IMR-90 (cell line): ENCODE measurements at regions not wholly inside any gene's neighbourhood (a gene's known extent, or its start where the extent isn't known, plus 50 kb on each side); places are given as distances from the start of the nearest gene placed in this dataset.

ENCODE experiments used
- ATAC-seq: fragments of 200-7000 bp; cut with Tn5 transposase; 2 replicates; pipeline ENCODE4 v1.9.1; 2020; ENCODE audit warnings: low read depth, mild to moderate bottlenecking, moderate library complexity
- BruUV-seq: library from RNA; stranded (reverse); fragments of 400-500 nt; replicated peaks from 2 replicates; lab custom pipeline; 2021; lab: Mats Ljungman, UMichigan
- CTCF ChIA-PET: fragments of 300-600 bp; formaldehyde crosslinking; extraction: SDS; loops from one replicate; lab custom pipeline; 2021; ENCODE audit warnings: antibody characterized with exemption; lab: Yijun Ruan, JAX
- POLR2A ChIA-PET: fragments of 300-600 bp; sonication (Branson Sonifier 250); formaldehyde crosslinking; loops from one replicate; lab custom pipeline; 2022; ENCODE audit warnings: antibody characterized with exemption; ENCODE audit not compliant: unreplicated experiment; lab: Charles Lee
- DNase-seq: peaks from one replicate; pipeline ENCODE4 v3.0.0; 2013
- H2AFZ ChIP-seq: replicated peaks from 2 replicates; pipeline ENCODE3; 2013; ENCODE audit warnings: low read length, mild to moderate bottlenecking; ENCODE audit not compliant: poor library complexity
- H2AK5ac ChIP-seq: 2 replicates; pipeline ENCODE4 v1.6.1; 2013; ENCODE audit warnings: low read depth, low read length, inconsistent platforms
- H2AK9ac ChIP-seq: replicated peaks from 2 replicates; pipeline ENCODE3; 2013; ENCODE audit warnings: mild to moderate bottlenecking, low read depth, low read length, moderate library complexity; ENCODE audit not compliant: poor library complexity
- H2BK120ac ChIP-seq: 2 replicates; pipeline ENCODE4 v1.6.1; 2013; ENCODE audit warnings: low read depth, low read length, inconsistent platforms
- H2BK15ac ChIP-seq: 3 replicates; pipeline ENCODE4 v1.6.1; 2013; ENCODE audit warnings: low read depth, low read length, inconsistent platforms
- H2BK20ac ChIP-seq: 2 replicates; pipeline ENCODE4 v1.6.1; 2013; ENCODE audit warnings: low read depth, mild to moderate bottlenecking, inconsistent platforms, low read length, moderate library complexity
- H2BK5ac ChIP-seq: 2 replicates; pipeline ENCODE4 v1.6.1; 2013; ENCODE audit warnings: mild to moderate bottlenecking, low read depth, low read length, inconsistent platforms; ENCODE audit not compliant: poor library complexity, severe bottlenecking
- H3K14ac ChIP-seq: replicated peaks from 2 replicates; pipeline ENCODE4 v1.6.1; 2013; ENCODE audit warnings: low read depth, low read length, inconsistent platforms
- H3K18ac ChIP-seq: 2 replicates; pipeline ENCODE4 v1.6.1; 2013; ENCODE audit warnings: low read depth, low read length, control low read depth
- H3K23ac ChIP-seq: 2 replicates; pipeline ENCODE4 v1.6.1; 2013; ENCODE audit warnings: low read depth, low read length, inconsistent platforms
- H3K27ac ChIP-seq: 2 replicates; pipeline ENCODE4 v1.5.1; 2013; ENCODE audit warnings: mild to moderate bottlenecking, control low read depth, low read length; ENCODE audit not compliant: insufficient read depth
- H3K27me3 ChIP-seq: 2 replicates; pipeline ENCODE4 v1.6.1; 2013; ENCODE audit warnings: low read length; ENCODE audit not compliant: control insufficient read depth, insufficient read depth
- H3K36me3 ChIP-seq: 2 replicates; pipeline ENCODE4 v1.6.1; 2013; ENCODE audit warnings: low read length, mixed read lengths; ENCODE audit not compliant: control insufficient read depth, insufficient read depth
- H3K4ac ChIP-seq: 2 replicates; pipeline ENCODE4 v1.6.1; 2013; ENCODE audit warnings: low read depth, low read length, inconsistent platforms
- H3K4me1 ChIP-seq: 2 replicates; pipeline ENCODE4 v1.6.1; 2013; ENCODE audit warnings: low read length, mixed read lengths; ENCODE audit not compliant: control insufficient read depth, insufficient read depth
- H3K4me2 ChIP-seq: 2 replicates; pipeline ENCODE4 v1.6.1; 2013; ENCODE audit warnings: low read depth, mild to moderate bottlenecking, control low read depth, low read length, moderate library complexity
- H3K4me3 ChIP-seq: 2 replicates; pipeline ENCODE4 v1.5.1; 2013; ENCODE audit warnings: low read depth, mild to moderate bottlenecking, control low read depth, low read length, moderate library complexity; ENCODE audit not compliant: insufficient read depth
- H3K56ac ChIP-seq: 2 replicates; pipeline ENCODE4 v1.6.1; 2013; ENCODE audit warnings: low read length, inconsistent platforms; ENCODE audit not compliant: insufficient read depth; ENCODE audit errors: extremely low read depth
- H3K79me1 ChIP-seq, 2 experiments: 2 replicates each; pipeline ENCODE4 v1.6.1; 2013; ENCODE audit warnings: low read length in 2 of 2, inconsistent platforms in 1 of 2, low read depth in 1 of 2
- H3K9ac ChIP-seq: 2 replicates; pipeline ENCODE4 v1.6.1; 2013; ENCODE audit warnings: low read depth, low read length, control low read depth
- H3K9me1 ChIP-seq: 2 replicates; pipeline ENCODE4 v1.6.1; 2013; ENCODE audit warnings: low read length, inconsistent platforms; ENCODE audit not compliant: insufficient read depth
- H3K9me3 ChIP-seq: 2 replicates; pipeline ENCODE4 v1.6.1; 2013; ENCODE audit warnings: low read length; ENCODE audit not compliant: control insufficient read depth, insufficient read depth
- H4K20me1 ChIP-seq: 2 replicates; pipeline ENCODE4 v1.6.1; 2013; ENCODE audit warnings: low read length, inconsistent platforms; ENCODE audit not compliant: insufficient read depth
- H4K5ac ChIP-seq: 2 replicates; pipeline ENCODE4 v1.6.1; 2013; ENCODE audit warnings: mild to moderate bottlenecking, low read depth, low read length, control low read depth
- H4K8ac ChIP-seq, 2 experiments: 2 replicates each; pipeline ENCODE4 v1.6.1; 2013; ENCODE audit warnings: low read depth in 2 of 2, low read length in 2 of 2, control low read depth in 1 of 2, inconsistent platforms in 1 of 2
- H4K91ac ChIP-seq: 2 replicates; pipeline ENCODE4 v1.6.1; 2013; ENCODE audit warnings: low read depth, low read length, inconsistent platforms; ENCODE audit not compliant: insufficient read depth
- BHLHE40 ChIP-seq: fragments of 150-350 bp; IDR thresholded peaks from 2 replicates; pipeline ENCODE4 v1.6.1; 2016; ENCODE audit warnings: mild to moderate bottlenecking, low read depth, low read length
- CEBPB ChIP-seq: IDR thresholded peaks from 2 replicates; pipeline ENCODE4 v1.6.1; 2012; ENCODE audit warnings: low read depth, low read length, improper control_type of control experiment
- MAFK ChIP-seq: IDR thresholded peaks from 2 replicates; pipeline ENCODE4 v1.6.1; 2012; ENCODE audit warnings: low read depth, low read length, improper control_type of control experiment
- RFX5 ChIP-seq: IDR thresholded peaks from 2 replicates; pipeline ENCODE4 v1.8.0; 2012; ENCODE audit warnings: low read depth, mild to moderate bottlenecking, low read length, moderate library complexity
- SMC3 ChIP-seq: fragments of 150-350 bp; IDR thresholded peaks from 2 replicates; pipeline ENCODE4 v1.6.1; 2016; ENCODE audit warnings: low read depth, mild to moderate bottlenecking, antibody characterized with exemption, low read length, moderate library complexity
- dilution Hi-C: fragments of 300-500 bp; cut with HindIII; formaldehyde crosslinking; loops from one replicate; pipeline ENCODE4 v1.14.3; 2018; ENCODE audit warnings: low sequenced_read_pairs; ENCODE audit not compliant: unreplicated experiment
- in situ Hi-C: fragments of 300-500 bp; cut with MboI; formaldehyde crosslinking; loops from 3 replicates; pipeline ENCODE4 v1.14.3; 2019; ENCODE audit warnings: low sequenced_read_pairs, inconsistent platforms, mixed read lengths
- intact Hi-C: fragments of 100-400 bp; cut with micrococcal nuclease; formaldehyde crosslinking; loops from 2 replicates; pipeline ENCODE4 v1.10.0; 2022
- TF ChIP-seq, protein P1 (sequence below): conservative IDR thresholded peaks from 2 replicates; pipeline ENCODE4 v1.5.1; 2012; ENCODE audit warnings: mild to moderate bottlenecking, low read depth, low read length, improper control_type of control experiment
- TF ChIP-seq, protein P2 (sequence below): fragments of 150-350 bp; IDR thresholded peaks from 2 replicates; pipeline ENCODE4 v1.6.1; 2016; ENCODE audit warnings: low read depth, mild to moderate bottlenecking, low read length, moderate library complexity, borderline replicate concordance
- TF ChIP-seq, protein P3 (sequence below): fragments of 150-350 bp; IDR thresholded peaks from 2 replicates; pipeline ENCODE4 v1.6.1; 2017; ENCODE audit warnings: mild to moderate bottlenecking, antibody characterized with exemption, low read length, low read depth

DNA sequence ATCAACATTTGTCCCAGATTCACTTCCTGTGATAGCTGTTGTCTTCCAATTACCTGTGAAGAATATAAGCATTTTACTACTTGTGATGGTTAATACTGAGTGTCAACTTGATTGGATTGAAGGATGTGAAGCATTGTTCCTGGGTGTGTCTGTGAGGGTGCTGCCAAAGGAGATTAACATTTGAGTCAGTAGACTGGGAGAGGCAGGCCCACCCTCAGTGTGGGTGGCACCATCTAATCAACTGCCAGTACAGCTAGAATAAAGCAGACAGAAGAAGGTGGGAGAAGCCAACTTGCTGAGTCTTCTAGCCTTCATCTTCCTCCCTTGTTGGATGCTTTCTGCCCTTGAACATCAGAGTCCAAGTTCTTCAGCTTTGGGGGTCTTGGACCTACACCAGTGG, 660.4 kb upstream of the GOT2 start:
- no peak overlapping the region for H4K5ac ChIP-seq
- H2BK20ac ChIP-seq = no peak overlapping the region
- in situ Hi-C loops (no loop called here), dilution Hi-C loops (no loop called here), intact Hi-C loops (no loop called here)
- no peak overlapping the region for H4K8ac ChIP-seq
- H3K36me3 ChIP-seq = no peaks in the 10 kb centered on the region
- H3K23ac ChIP-seq = no peak overlapping the region
- POLR2A ChIA-PET = no interaction called here
- H3K9me1 ChIP-seq = no peaks in the 10 kb centered on the region
- H3K4me3 ChIP-seq = no peak overlapping the region
- H3K56ac ChIP-seq = no peak overlapping the region
- CTCF ChIA-PET = no interaction called here
- no peak overlapping the region for H2AFZ ChIP-seq
- H3K14ac ChIP-seq = no peak overlapping the region
- no peaks in the 10 kb centered on the region for H3K4me1 ChIP-seq
- H2BK15ac ChIP-seq = no peak overlapping the region
- H4K20me1 ChIP-seq = no peaks in the 10 kb centered on the region
- no peak overlapping the region for H4K91ac ChIP-seq
- no peak overlapping the region for H2BK120ac ChIP-seq
- ATAC-seq (no peak), DNase-seq (no peak)
- no peak overlapping the region for H3K18ac ChIP-seq
- no TSS peak for BruUV-seq
- H2BK5ac ChIP-seq = no peak overlapping the region
- H3K9ac ChIP-seq = no peak overlapping the region
- H3K27ac ChIP-seq = no peak overlapping the region
- H2AK5ac ChIP-seq = no peak overlapping the region
- H3K4me2 ChIP-seq = no peak overlapping the region
- H2AK9ac ChIP-seq = no peak overlapping the region
- no peaks in the 10 kb centered on the region for H3K79me1 ChIP-seq
- TF ChIP-seq BHLHE40 = no peak
- no peak for TF ChIP-seq SMC3
- TF ChIP-seq, protein P1, sequence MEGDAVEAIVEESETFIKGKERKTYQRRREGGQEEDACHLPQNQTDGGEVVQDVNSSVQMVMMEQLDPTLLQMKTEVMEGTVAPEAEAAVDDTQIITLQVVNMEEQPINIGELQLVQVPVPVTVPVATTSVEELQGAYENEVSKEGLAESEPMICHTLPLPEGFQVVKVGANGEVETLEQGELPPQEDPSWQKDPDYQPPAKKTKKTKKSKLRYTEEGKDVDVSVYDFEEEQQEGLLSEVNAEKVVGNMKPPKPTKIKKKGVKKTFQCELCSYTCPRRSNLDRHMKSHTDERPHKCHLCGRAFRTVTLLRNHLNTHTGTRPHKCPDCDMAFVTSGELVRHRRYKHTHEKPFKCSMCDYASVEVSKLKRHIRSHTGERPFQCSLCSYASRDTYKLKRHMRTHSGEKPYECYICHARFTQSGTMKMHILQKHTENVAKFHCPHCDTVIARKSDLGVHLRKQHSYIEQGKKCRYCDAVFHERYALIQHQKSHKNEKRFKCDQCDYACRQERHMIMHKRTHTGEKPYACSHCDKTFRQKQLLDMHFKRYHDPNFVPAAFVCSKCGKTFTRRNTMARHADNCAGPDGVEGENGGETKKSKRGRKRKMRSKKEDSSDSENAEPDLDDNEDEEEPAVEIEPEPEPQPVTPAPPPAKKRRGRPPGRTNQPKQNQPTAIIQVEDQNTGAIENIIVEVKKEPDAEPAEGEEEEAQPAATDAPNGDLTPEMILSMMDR = no peak
- no peak for TF ChIP-seq RFX5
- TF ChIP-seq, protein P2, sequence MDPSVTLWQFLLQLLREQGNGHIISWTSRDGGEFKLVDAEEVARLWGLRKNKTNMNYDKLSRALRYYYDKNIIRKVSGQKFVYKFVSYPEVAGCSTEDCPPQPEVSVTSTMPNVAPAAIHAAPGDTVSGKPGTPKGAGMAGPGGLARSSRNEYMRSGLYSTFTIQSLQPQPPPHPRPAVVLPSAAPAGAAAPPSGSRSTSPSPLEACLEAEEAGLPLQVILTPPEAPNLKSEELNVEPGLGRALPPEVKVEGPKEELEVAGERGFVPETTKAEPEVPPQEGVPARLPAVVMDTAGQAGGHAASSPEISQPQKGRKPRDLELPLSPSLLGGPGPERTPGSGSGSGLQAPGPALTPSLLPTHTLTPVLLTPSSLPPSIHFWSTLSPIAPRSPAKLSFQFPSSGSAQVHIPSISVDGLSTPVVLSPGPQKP = no peak
- TF ChIP-seq MAFK = no peak
- no peak for TF ChIP-seq CEBPB
- TF ChIP-seq, protein P3, sequence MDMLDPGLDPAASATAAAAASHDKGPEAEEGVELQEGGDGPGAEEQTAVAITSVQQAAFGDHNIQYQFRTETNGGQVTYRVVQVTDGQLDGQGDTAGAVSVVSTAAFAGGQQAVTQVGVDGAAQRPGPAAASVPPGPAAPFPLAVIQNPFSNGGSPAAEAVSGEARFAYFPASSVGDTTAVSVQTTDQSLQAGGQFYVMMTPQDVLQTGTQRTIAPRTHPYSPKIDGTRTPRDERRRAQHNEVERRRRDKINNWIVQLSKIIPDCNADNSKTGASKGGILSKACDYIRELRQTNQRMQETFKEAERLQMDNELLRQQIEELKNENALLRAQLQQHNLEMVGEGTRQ = no peak
- H3K9me3 ChIP-seq = 0 out of 2 replicates have a peak, but pooled peaks cover 1% of the 10 kb centered on the region
- no peaks in the 10 kb centered on the region for H3K27me3 ChIP-seq
- no peak overlapping the region for H3K4ac ChIP-seq
